Lower leg skin (tissue), 4 donors: ENCODE measurements at regions not wholly inside any gene's neighbourhood (a gene's known extent, or its start where the extent isn't known, plus 50 kb on each side); places are given as distances from the start of the nearest gene placed in this dataset.
A peak's percentile ranks its signal among the peaks of the same experiment; 100 is the strongest.

ENCODE experiments used
- DNase-seq, 2 donors: peaks; one replicate each; pipeline ENCODE4 v3.0.0-alpha.2; 2019; ENCODE audit warnings: low spot score in 2 of 2
- H3K4me3 ChIP-seq: fragments of 200-600 bp; sonication (generic); 2 replicates; pipeline ENCODE4 v1.5.1; 2017; ENCODE audit warnings: mild to moderate bottlenecking, low read depth; ENCODE audit not compliant: poor library complexity, severe bottlenecking
- CTCF ChIP-seq, 3 donors: fragments of 450-650 bp; IDR thresholded peaks; one replicate each; pipeline ENCODE4 v1.5.1; 2016; ENCODE audit warnings: antibody characterized with exemption in 3 of 3, mild to moderate bottlenecking in 3 of 3, moderate library complexity in 2 of 3
- POLR2A ChIP-seq, 2 donors: fragments of 450-650 bp; IDR thresholded peaks; one replicate each; pipeline ENCODE4 v1.6.1; 2016 to 2017; ENCODE audit warnings: antibody characterized with exemption in 2 of 2, mild to moderate bottlenecking in 1 of 2, moderate library complexity in 1 of 2
- WGBS, 2 donors: methylation state at CpG; one replicate each; pipeline ENCODE4 v1.1.5; 2018; 5-methylcytosine and 5-hydroxymethylcytosine counted together
- intact Hi-C: fragments of 100-400 bp; cut with DNase I; formaldehyde crosslinking; loops from one replicate; pipeline ENCODE4 v1.15.0; 2023; ENCODE audit warnings: low total_unique reads

- no peak overlapping the region for H3K4me3 ChIP-seq
- no peak for TF ChIP-seq CTCF (IDR thresholded peaks at IDR 0.05)
- TF ChIP-seq POLR2A (IDR thresholded peaks at IDR 0.05), result no peak
- WGBS, 2 donors, result 91 to 94% methylated on average over 12 of the region's 12 CpGs
- no peak for DNase-seq
- intact Hi-C loops, result no loop called here
Measured at GRCh38 chr21:33977721-33978369, 62.2 kb upstream of the ATP5PO start.

GRCh38 chr21:33977017-33977720, 61.6 kb upstream of the ATP5PO start:
- intact Hi-C loops, result no loop called here
- 73 to 78% methylated on average over 6 of the region's 6 CpGs for WGBS, 2 donors
- no peak overlapping the region for H3K4me3 ChIP-seq
- TF ChIP-seq POLR2A (IDR thresholded peaks at IDR 0.05), result no peak
- no peak for TF ChIP-seq CTCF (IDR thresholded peaks at IDR 0.05)
- DNase-seq, result no peak

GRCh38 chr21:33976082-33977016, 60.7 kb upstream of the ATP5PO start:
- DNase-seq, result peak in 1 of 2 donors; percentile 44
- no peak overlapping the region for H3K4me3 ChIP-seq
- intact Hi-C loops, result no loop called here
- TF ChIP-seq POLR2A (IDR thresholded peaks at IDR 0.05), result no peak
- TF ChIP-seq CTCF (IDR thresholded peaks at IDR 0.05), result no peak
- 10 to 11% methylated on average over 14 of the region's 14 CpGs for WGBS, 2 donors

GRCh38 chr21:33975548-33976081, 60.0 kb upstream of the ATP5PO start:
- intact Hi-C loops, result no loop called here

More at GRCh38 chr21:33975548-33976081, 60.0 kb upstream of the ATP5PO start:
- no peak for TF ChIP-seq CTCF (IDR thresholded peaks at IDR 0.05)
- no peak for TF ChIP-seq POLR2A (IDR thresholded peaks at IDR 0.05)
- H3K4me3 ChIP-seq, result no peak overlapping the region
- WGBS, 2 donors, result 68 to 78% methylated on average over 7 of the region's 7 CpGs
- DNase-seq, result no peak
